ELR (cell line): ENCODE measurements at regions not wholly inside any gene's neighbourhood (a gene's known extent, or its start where the extent isn't known, plus 50 kb on each side); places are given as distances from the start of the nearest gene placed in this dataset.

Experiments used
- DNase-seq: peaks from one replicate; pipeline ENCODE4 v3.0.0-alpha.2; 2015; ENCODE audit warnings: low read depth

DNA sequence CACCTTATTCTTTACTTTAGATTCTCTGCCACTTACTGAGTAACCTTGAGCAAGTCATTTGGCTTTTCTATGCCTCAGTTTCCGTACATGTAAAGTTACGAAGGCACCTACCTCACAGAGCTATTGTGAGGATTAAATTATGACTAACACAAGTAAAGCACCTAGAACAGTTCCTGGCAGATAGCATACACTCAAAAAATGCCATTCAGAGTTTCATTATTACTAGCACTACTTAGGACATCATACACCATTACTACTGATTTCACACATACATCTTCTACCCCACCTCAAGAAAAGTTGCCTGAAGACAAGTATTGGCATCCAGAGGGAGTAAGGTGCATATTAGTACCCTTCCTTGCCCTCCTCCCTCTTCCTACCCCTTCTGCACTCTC is 107.8 kb downstream of the OGFRL1 start:
- no peak for DNase-seq

DNA sequence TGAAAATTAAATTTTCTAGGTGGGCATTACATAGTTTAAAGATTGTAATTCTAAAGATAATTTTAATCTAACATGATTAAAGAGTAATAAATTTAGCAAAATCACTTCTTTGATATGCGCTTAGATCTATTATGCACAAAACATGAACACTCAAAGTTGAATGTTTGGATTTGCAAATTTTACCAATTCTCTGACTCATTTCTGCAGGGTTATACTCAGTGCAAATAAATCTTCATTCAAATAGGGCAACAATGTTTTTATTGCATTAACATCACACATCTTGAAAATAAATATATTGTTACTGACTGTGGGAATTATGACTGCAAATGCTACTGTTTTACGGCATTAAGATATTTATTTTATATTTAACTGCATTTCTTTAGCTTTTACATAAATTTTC is 110.7 kb downstream of the OGFRL1 start:
- DNase-seq = no peak

DNA sequence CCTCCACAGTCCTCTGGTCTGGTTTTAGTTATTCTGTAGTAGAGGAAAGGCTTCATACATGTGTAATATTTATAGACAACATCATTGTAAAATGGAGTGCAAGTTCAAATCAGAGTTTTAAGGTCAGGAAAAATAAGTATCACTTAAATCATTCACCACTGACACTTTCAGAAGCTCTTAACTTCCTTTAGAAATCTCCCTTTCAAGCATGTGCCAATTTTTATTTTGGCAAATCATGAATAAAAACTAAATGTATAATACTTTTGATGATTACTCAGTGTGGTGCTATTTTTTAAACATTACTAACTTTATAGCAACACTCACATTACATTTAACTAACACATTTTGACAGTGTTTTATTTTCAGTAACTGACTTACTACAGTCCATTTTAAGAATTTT is 112.2 kb downstream of the OGFRL1 start:
- peak; percentile 37 for DNase-seq

DNA sequence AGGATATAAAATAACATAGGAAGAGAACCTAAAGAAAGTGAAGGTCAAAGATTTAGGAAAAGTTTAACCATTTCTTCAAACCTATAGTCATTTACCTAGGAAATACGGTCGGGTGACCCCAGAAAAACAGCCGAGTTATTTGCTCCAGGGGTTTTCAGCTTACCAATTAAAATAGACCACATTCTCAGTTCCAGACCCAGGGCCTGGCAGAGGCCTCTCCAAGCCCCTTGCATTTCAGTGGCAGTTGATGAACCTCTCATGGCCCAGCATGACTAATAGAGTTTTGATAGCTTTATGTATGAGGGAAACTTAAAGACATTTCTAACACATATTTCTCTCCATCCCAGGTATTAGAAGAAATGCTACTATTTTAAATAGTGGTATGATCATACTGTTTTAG is 113.5 kb downstream of the OGFRL1 start:
- peak; percentile 46 for DNase-seq

DNA sequence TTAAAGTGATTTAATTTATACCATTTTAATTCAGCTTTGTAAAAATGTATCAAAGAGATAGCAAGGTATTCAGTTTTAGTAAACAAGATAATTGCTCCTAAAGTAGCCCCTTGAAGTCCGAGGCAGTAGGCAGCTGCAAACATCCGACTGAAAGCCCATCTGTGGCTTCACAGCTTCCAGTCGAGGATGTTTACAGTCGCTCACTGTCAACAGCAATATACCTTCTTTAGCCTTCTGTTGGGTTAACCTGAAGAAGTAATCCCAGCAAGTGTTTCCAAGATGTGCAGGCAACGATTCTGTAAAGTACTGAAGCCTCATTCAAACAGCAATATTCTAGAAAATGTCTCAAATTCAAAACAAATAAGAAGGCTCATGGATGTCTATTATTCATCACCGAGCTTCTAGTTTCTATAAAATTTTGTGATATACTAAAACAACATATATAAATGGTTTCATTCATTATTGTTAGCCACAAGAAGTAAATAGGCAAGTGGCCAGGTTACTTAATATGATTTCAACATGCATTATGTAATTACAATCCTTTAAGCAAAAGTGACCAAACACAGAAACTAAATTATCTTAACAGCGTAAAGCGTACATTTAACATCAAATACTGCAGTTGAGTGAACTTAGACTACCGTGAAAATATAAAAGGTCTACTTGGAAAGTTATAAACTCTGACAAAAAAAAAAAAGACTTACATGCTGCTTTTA is 115.0 kb downstream of the OGFRL1 start:
- DNase-seq = no peak

DNA sequence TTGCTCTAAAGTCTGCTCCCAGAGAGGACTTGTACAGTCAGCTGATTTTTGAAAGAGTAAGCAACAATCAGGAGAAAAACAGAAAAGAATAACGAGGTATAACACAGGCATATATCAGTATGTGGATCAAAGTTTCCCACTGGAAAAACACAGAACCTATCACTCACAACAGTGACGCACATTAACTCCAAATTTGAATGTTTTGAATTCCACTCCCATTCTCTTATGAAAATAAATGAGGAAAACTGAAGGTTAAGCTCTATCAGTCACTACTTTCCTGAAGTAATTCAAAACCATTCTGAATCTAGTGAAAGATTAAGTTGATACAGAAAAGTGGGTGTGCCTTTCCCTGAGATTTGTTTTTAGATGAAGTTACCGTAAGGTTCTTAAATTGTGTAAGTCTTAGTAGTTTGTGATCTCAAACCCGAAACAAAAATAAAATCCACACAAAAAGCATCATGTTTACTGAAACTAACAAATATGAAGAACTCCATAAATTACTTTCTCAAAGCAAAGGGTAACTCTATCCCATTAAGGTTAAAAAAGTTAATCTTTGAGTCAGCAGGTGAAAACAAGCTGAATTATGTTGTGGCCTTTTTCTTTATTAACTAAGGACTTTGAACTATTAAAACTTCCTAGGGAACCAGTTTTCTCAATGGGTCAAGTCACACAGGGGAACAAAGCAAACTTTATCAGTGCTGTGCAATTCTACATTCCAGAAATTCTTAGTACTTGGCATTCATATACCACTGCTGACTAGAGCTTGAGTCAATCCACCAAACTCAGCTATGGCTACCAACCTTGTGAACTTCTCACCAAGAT is 115.7 kb downstream of the OGFRL1 start:
- peak; percentile 94 for DNase-seq

DNA sequence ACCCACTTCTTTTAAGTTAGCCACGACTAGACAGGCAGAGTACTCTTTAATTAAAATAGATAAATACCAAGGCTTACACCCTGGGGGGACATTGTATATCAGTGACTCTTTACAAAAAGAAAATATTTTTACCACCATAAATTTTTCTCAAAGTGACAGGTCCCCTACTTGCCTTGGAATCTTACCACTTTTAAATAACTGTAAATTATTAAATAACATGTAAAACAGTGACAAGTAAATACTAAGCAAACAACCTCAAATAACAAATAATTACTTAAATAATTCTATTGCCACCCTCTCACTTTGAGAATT is 116.3 kb downstream of the OGFRL1 start:
- no peak for DNase-seq

DNA sequence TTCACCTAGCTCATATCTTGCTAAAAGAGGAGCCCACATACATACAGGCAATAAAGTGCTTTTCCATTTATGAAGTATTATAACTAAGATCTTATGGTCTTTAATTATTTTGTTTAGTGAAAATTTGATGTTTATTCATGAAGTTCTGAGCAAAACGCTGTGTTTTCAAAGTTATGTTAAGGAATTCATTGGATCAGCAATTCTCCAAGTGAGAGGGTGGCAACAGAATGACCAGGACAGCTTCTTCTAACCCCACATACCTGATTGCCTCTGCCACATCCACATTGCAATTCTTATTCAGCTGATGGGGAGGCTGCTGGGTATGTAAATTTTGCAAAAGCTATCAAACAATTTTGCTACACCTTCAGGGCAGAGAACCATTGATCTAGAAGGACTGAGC is 116.8 kb downstream of the OGFRL1 start:
- no peak for DNase-seq

DNA sequence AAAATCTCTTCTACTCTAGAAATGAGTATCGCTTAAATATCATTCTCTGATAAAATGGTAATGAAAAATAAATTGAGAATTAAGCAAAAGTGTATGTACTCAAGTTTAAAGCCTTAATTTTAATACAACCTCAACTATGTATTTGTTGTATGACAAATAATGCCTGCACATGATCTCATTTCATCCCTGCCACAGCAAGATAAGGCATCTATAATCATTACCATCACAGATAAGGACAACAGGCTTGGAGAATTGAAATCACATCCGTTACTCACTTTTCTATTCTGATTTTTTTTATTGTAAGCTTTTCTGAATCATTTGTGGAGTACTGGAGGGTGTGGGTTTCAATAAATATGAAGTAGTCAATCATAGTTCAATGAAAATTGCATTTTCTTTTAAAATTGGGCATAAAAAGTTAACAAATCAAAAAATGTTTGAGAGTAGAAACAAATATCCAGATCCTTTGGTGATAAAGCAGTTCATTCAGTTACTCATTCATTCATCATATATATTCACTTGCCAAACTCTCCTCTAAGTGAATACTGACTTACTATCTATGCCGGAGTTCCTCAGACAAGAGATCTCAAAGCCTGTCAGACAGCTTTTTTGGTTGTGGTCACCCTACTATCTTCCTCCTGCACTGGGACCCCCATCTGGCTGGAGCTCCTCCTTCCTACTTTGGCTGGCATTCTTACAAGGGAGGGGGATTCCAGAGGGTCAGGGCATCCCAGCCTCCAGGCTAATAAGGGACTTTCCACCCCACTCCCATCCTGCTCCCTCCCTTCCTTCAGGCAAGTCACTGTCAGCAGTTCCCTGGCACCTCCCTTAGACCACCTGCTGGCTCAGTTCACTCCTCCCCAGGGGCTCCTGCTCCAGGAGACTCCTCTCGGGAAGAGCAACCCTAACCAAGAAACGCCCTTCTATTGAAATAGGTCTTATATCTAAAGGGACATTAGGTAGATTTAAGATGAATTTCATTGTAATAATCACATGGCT is 118.6 kb downstream of the OGFRL1 start:
- DNase-seq = peak; percentile 61

DNA sequence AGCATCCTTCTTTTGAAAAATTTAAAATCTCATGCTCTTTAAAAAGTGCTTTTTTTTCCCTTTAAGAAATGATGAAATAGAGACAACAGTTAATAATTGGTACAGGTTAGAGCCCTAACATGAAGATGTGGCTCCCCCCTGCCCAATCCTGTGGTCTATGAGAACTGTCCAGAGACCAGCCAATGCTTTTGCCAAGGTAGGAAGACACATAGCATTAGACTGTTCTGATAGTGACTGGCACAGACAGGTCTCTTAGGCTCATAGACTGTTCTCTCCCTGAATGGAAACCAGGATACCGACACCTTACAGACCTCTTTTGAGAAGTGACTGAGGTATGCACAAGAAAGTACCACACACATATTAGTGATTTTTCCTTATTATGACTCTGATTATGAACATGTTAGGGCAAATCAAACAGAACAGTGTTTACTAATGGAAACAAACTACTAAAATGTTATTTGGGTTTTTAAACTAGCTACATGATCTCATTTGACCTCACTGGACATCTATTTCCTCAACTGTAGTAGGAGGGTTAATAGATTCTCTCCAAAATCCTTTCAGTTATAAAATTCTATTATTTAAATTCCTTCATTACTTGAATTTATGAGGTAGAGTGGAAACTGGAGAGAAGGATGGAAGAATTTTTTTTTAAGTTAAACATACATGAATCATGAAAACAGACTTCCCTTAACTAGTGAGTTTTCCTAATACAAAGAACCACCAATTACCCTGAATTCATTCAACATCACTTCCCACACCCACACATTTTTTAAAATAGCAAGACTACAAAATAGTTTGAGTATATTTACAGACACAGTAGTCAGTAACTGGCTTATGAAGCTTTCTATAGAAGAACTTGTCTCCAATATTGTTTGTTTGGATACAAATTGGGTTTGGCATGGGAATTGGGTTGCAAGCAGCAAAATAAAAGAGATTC is 120.4 kb downstream of the OGFRL1 start:
- no peak for DNase-seq

DNA sequence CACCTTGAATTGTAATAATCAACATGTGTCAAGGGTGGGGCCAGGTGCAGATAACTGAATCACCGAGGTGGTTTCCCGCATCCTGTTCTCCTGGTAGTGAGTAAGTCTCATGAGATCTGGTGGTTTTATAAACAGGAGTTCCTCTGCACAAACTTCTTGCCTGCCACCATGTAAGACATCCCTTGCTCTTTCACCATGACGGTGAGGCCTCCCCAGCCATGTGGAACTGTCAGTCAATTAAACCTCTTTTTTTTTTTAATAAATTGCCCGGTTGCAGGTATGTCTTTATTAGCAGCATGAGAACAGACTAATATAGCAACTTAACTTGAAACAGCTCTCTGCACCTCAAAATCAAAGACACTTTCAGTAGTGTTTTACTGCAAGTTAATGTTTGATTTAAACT is 121.6 kb downstream of the OGFRL1 start:
- DNase-seq = peak; percentile 63

DNA sequence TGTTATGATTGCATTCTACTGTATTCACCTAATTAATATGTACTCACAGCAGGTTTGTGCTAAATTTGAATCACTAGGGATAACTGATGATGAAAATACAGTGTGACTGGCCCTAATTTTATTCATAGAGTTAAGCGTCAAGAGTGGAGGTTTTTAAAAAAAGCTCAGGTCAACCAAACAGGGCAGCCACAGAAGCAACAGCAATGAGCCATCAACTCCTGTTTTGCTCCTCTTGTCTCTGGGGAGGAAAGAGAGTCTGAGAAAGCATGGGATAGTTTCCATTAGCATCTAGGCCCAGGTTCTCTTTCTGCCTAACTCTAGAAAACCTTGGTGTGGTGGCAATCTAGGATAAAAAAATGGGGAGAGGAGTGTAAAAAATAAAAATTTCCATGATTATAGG is 122.1 kb downstream of the OGFRL1 start:
- DNase-seq = no peak

DNA sequence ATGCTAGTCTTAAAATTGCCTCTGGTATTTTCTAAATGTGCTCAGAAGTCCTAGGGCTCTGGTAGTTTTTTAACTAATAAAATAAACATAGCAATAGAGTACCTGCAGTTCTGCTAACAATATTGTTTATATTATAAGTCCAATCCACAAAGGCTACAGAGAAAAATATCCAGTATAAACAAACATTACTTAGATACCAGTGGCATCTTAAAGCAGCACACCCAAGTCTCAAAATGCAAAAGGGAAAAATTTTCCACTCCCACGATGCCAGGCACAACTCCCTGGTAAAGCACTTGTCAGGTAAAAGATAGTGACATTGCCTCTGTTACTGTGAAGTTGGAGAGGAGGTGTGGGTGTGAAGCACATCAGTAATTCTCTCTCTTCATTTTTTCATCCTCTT is 123.3 kb downstream of the OGFRL1 start:
- DNase-seq = no peak

DNA sequence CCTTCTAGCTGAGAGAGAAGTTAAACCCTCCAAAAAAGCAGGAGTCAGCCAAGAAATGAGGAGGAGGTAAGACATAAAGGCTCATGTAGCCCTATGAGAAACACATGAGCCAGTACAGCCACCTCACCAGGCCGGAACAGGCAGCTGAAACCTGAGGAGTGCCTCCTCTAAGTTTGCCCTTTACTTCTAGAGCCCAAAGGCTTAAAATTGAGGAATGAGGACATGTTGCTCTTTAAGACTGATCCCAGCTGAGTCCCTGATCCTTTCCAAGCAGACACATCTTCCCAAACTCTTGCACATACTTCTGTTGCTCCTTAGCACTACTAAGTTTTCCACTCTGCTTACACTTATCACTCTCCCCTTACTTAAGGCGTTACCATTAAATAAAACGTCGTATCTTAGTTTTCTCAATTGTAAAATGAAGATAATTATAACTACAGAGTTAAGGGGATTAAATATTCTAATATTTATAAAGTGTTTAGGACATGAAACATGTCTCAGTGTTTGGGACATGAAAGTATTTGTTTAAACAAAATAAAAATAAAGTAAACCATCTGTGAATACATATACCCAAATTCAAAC is 124.0 kb downstream of the OGFRL1 start:
- DNase-seq = no peak

DNA sequence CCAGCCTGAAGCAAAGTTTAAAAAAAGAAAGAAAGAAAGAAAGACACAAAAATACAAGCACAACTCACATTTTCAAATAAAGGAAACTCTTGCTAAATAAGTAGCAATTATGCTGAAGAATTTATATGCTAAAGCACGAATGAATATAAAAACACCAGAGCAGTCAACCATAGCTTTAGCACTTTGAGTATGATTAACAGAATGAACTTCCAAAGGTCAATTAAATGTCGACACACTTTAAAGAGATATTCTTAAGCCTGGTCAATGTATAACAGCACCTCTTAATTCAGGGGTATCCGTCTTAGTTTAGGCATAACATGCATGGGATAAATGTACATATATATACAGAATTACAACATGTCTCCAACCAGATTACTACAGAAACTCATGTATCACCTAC is 125.9 kb downstream of the OGFRL1 start:
- DNase-seq = no peak

DNA sequence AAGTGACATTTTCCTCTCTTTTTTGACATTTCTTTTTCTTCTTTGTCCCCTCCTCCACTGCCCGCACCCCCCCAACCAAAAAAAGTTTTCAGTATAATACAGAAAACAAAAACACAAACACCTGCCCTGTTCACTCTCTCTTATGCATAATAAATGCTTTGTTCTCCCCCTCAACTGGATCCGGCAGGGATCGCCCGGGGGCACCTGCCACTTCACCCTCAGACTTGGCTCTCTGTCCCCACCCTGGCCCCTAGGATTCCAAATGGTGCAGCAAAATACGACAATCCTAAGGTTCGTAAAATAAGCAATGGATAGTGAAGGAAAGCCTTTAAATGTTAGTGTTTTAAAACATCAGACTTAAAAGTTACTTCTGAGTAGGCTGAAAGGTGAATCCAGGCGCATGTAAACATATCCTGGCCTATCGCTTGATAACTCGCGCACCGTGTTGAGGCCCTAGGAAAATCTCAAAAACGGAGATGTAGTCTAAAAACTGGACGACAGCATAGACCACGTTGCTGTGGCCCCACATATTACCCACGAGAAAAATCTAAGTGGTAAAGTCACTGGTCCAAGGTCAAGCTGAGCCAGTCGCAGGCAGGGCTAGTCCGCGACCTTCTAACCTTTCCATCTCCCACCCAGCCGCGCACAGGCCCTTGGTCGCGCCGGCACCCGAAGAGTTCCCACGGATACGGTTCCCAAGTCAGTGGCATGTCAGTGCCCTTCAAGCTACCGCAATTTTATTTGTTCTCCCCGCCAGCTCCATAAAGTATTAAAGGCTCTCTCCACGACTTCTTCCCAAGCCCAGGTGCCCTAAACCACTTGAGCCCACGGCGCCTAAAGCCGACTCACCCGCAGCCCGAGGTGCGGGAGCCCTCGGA is 130.8 kb downstream of the OGFRL1 start:
- DNase-seq = peak; percentile 43

DNA sequence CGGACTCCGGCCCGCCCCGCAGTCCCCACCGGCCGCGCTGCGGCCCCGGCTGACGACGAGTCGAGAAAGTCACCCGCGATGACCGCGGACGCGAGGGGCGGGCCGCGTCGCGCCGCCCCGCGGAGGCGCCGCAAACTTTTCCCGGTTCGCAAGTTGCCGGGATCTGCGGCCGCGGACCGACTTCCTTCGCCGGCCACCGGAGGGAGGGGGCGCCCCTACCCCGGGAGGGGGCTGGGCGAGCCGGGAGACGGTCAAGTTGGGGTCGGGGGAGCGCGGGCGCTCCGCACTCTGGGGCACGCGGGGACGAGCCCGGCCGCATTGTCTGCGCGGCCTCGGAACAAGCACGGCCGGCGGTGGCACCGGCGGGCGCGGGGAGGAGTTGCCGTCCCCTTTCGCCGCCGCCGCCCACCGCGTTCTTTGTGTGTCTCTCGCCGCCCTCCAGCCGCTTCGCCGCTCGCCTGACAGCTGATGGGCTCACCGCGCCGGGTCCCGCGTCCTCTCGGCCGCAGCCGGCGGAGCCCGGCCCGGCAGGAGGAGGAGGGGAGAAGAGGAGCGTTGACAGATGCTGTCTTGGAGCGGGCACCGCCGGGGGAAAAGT is 131.6 kb downstream of the OGFRL1 start:
- peak; percentile 60 for DNase-seq

DNA sequence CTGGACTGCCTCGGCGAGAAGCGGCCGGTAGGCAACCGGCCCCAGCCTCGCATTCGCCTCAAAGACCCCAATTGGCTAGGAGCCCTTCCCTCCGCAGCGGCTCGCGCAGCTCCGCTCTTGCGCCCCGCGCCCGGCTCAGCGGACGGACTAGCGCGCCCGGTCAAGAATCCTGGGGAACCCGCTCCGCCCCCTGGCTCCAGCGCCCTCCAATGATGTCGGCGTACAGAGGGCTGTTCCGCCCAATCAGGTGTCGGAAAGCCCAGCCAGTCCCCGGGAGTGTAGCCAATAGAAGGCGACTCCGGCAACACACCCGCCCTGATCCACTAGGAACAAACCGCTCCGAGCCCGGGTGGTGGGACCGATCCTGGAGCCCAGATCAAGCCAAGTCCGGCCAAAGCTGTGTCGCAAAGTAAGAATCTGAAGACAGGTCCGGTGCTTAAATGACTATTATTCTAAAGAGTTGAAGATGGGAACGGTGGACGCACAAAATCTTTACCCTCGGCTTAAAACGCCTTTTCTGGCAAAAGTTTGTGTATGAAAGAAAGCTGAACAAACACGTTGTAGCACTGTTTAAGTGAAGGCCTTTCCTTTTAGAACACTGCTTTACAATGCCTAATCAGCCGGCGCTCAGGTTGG is 132.2 kb downstream of the OGFRL1 start:
- peak; percentile 98 for DNase-seq

DNA sequence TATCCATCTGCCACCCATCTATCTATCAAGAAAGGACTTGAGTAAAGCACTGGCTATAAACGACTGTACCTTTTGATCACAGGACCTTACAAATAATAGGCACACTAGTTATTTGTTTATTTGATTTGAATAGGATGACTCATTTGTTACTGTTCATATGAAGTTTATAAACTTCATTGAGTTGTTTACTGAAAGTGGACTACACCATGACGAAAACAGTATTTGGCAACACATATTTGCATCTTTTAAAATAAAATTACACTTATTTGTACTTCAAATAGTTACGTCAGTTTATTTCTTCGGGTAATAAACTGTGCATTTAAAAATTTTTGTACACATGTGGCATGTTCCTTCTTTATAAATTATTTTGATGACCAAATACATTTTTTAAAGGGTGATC is 133.0 kb downstream of the OGFRL1 start:
- DNase-seq = peak; percentile 29
